HepG2 (cell line): ENCODE measurements at regions not wholly inside any gene's neighbourhood (a gene's known extent, or its start where the extent isn't known, plus 50 kb on each side); places are given as distances from the start of the nearest gene placed in this dataset.

Experiments used
- ATAC-seq: fragments of 200-7000 bp; cut with Tn5 transposase; 3 replicates; pipeline ENCODE4 v1.9.1; 2020; ENCODE audit warnings: mild to moderate bottlenecking, moderate library complexity
- BruUV-seq: library from RNA; stranded (reverse); fragments of 400-500 nt; replicated peaks from 2 replicates; lab custom pipeline; 2021; lab: Mats Ljungman, UMichigan
- CTCF ChIA-PET: fragments of 300-600 bp; formaldehyde crosslinking; extraction: SDS; loops from one replicate; lab custom pipeline; 2021; ENCODE audit warnings: low total read pairs, inconsistent platforms, low intra/inter-chr PET ratio; lab: Yijun Ruan, JAX
- POLR2A ChIA-PET: fragments of 350-600 bp; sonication (Branson Sonifier 250); formaldehyde crosslinking; loops from one replicate; lab custom pipeline; 2020; ENCODE audit warnings: antibody characterized with exemption, inconsistent platforms; lab: Yijun Ruan, JAX
- DNase-seq: peaks from one replicate; pipeline ENCODE4 v3.0.0-alpha.2; 2015; ENCODE audit warnings: low spot score
- FAIRE-seq: peaks from 3 replicates; lab custom pipeline; 2011; peaks lifted over from hg19 to GRCh38; lab: Jason Lieb, UNC
- H2AFZ ChIP-seq: one replicate; pipeline ENCODE4 v1.6.1; 2011; ENCODE audit warnings: low read length, inconsistent platforms
- H3K27ac ChIP-seq: fragments of 300-600 bp; 3 replicates; pipeline ENCODE4 v1.8.0; 2011; ENCODE audit warnings: mixed run types, mild to moderate bottlenecking, mixed read lengths, low read length, inconsistent platforms; ENCODE audit not compliant: insufficient read depth; ENCODE audit errors: extremely low read length
- H3K27me3 ChIP-seq, 2 experiments: fragments of 200-600 bp in 1 of 2; 2 replicates in 1 of 2; 3 replicates in 1 of 2; pipeline versions ENCODE4 v1.6.0 to v1.8.0; 2011; ENCODE audit warnings: low read length in 2 of 2, mild to moderate bottlenecking in 2 of 2, moderate library complexity in 2 of 2, inconsistent platforms in 1 of 2; ENCODE audit not compliant: insufficient read depth in 2 of 2, control insufficient read depth in 1 of 2
- H3K36me3 ChIP-seq, 2 experiments: fragments of 200-600 bp in 1 of 2; replicated peaks in 1 of 2; 2 replicates in 1 of 2; 3 replicates in 1 of 2; pipeline versions ENCODE4 v1.5.1 to v1.8.0; 2011; ENCODE audit warnings: low read length in 2 of 2, inconsistent platforms in 1 of 2; ENCODE audit not compliant: insufficient read depth in 2 of 2, control insufficient read depth in 1 of 2
- H3K4me1 ChIP-seq: 2 replicates; pipeline ENCODE4 v1.5.1; 2012; ENCODE audit warnings: low read length, inconsistent platforms; ENCODE audit not compliant: insufficient read depth
- H3K4me2 ChIP-seq: 2 replicates; pipeline ENCODE4 v1.6.0; 2011; ENCODE audit warnings: low read depth, low read length, inconsistent platforms
- H3K4me3 ChIP-seq, 3 experiments: fragments of 200-600 bp in 1 of 3; sonication (generic), shearing (Covaris generic) in 1 of 3; replicated peaks in 1 of 3; 2 replicates each; pipeline ENCODE4 v1.5.1; 2011 to 2016; ENCODE audit warnings: low read length in 3 of 3, inconsistent platforms in 2 of 3, low read depth in 2 of 3, mild to moderate bottlenecking in 2 of 3, control low read depth in 1 of 3, mixed read lengths in 1 of 3; ENCODE audit not compliant: insufficient read depth in 1 of 3
- H3K79me2 ChIP-seq: one replicate; pipeline ENCODE4 v1.6.1; 2011; ENCODE audit warnings: low read length, inconsistent platforms; ENCODE audit not compliant: insufficient read depth
- H3K9ac ChIP-seq: 2 replicates; pipeline ENCODE4 v1.6.0; 2011; ENCODE audit warnings: mild to moderate bottlenecking, low read depth, low read length, inconsistent platforms; ENCODE audit not compliant: insufficient read depth
- H3K9me3 ChIP-seq: 2 replicates; pipeline ENCODE4 v1.5.1; 2012; ENCODE audit warnings: mild to moderate bottlenecking, low read length
- H4K20me1 ChIP-seq: 2 replicates; pipeline ENCODE4 v1.6.0; 2011; ENCODE audit warnings: inconsistent platforms, mild to moderate bottlenecking, low read length, moderate library complexity; ENCODE audit not compliant: insufficient read depth
- FOSL1 ChIP-seq: sonication (generic); formaldehyde crosslinking; IDR thresholded peaks from 2 replicates; pipeline ENCODE4 v1.9.0; 2021; ENCODE audit warnings: missing genetic modification reagents, borderline replicate concordance
- HNRNPL ChIP-seq: fragments of 200-400 bp; formaldehyde crosslinking; IDR thresholded peaks from 2 replicates; pipeline ENCODE4 v1.6.1; 2017; ENCODE audit warnings: mild to moderate bottlenecking, low read depth, low read length
- MAFF ChIP-seq: IDR thresholded peaks from 2 replicates; pipeline ENCODE4 v1.6.1; 2011; ENCODE audit warnings: low read depth, low read length, improper control_type of control experiment
- STAT5B ChIP-seq: sonication (generic); formaldehyde crosslinking; IDR thresholded peaks from 2 replicates; pipeline ENCODE4 v1.4.0; 2020; ENCODE audit warnings: missing genetic modification reagents
- TCF7 ChIP-seq: sonication (generic); IDR thresholded peaks from 2 replicates; pipeline ENCODE4 v1.6.1; 2016; ENCODE audit warnings: antibody characterized with exemption, low read depth
- ZNF253 ChIP-seq: sonication (generic); formaldehyde crosslinking; IDR thresholded peaks from 2 replicates; pipeline ENCODE4 v1.8.0; 2022; ENCODE audit warnings: mild to moderate bottlenecking, missing genetic modification reagents, borderline replicate concordance
- ZNF317 ChIP-seq: sonication (generic); formaldehyde crosslinking; IDR thresholded peaks from 2 replicates; pipeline ENCODE4 v1.5.0; 2020; ENCODE audit warnings: mild to moderate bottlenecking, missing genetic modification reagents
- ZNF354B ChIP-seq: sonication (generic); formaldehyde crosslinking; IDR thresholded peaks from 2 replicates; pipeline ENCODE4 v1.8.0; 2022; ENCODE audit warnings: mild to moderate bottlenecking, missing genetic modification reagents
- ZNF660 ChIP-seq: sonication (generic); formaldehyde crosslinking; IDR thresholded peaks from 2 replicates; pipeline ENCODE4 v1.5.1; 2020; ENCODE audit warnings: mild to moderate bottlenecking, low read depth, missing genetic modification reagents, borderline replicate concordance
- WGBS: methylation state at CpG from one replicate; pipeline ENCODE4 v1.1.6; 2017; ENCODE audit warnings: low lambda C conversion rate; 5-methylcytosine and 5-hydroxymethylcytosine counted together
- in situ Hi-C: cut with HindIII; loops from 2 replicates; pipeline ENCODE4 v1.10.0; 2017; ENCODE audit warnings: low pct_unique_long_range_greater_than_20kb; ENCODE audit not compliant: extremely low pct_ligation_motif_present
- intact Hi-C: fragments of 100-400 bp; cut with micrococcal nuclease; formaldehyde crosslinking; loops from one replicate; pipeline ENCODE4 v1.10.0; 2022; ENCODE audit not compliant: unreplicated experiment
- TF ChIP-seq, protein P1 (sequence below): sonication (generic); formaldehyde crosslinking; IDR thresholded peaks from 2 replicates; pipeline ENCODE4 v1.5.0; 2020; ENCODE audit warnings: missing genetic modification reagents
- TF ChIP-seq, protein P2 (sequence below): sonication (generic); formaldehyde crosslinking; IDR thresholded peaks from 2 replicates; pipeline ENCODE4 v1.4.0; 2020; ENCODE audit warnings: missing genetic modification reagents, low read depth, mild to moderate bottlenecking, borderline replicate concordance

DNA sequence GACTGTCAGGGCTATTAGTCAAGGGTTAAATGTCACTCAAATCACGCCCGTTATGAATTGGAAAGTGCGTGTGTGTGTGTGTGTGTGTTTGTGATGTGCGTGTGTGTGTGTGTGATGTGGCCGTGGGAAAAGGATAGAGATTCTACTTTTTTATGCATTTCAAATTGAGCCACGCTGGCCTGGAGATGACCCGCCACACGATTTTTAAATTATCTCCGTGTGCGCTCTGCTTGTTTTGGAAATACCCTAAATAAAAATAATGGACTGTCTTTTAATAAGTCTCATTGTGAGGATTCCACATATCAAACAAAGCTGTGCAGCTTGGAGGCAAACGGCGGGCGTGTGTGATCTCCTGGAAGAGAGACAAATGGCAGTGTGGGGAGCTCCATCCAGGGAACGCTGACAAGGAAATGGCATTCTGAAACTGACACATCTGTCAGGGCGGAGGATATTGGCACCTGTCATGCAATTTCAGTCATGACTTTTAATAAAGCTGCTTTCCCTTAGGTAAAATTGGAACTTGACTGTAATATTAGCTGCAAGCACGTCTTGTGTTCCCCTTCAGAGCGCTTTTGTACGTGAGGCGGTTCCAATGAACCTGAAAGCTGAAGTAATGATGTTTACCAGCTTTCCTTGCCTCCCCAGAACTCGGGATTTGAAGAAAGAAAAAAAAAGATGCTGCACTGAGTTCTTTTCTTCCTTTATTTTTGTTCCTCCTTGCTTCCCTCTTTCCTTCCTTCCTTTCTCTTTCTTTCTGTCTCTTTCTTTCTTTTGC lies 381.8 kb upstream of the SMIM21 start:
- no peak overlapping the region for H3K27ac ChIP-seq
- peaks cover 0 to 11% of the 10 kb centered on the region in 2 experiments; a peak in 2 of 5 replicates for H3K27me3 ChIP-seq
- H3K4me1 ChIP-seq = no peaks in the 10 kb centered on the region
- intact Hi-C loops = no loop called here
- in situ Hi-C loops = no loop called here
- no peak for ATAC-seq
- no peaks in the 10 kb centered on the region for H3K36me3 ChIP-seq
- H2AFZ ChIP-seq = no peak overlapping the region
- no peak overlapping the region for H3K9ac ChIP-seq
- WGBS = 41% methylated on average over 20 of the region's 20 CpGs
- no peak overlapping the region for H3K4me2 ChIP-seq
- H3K9me3 ChIP-seq = no peaks in the 10 kb centered on the region
- BruUV-seq = no TSS peak
- TF ChIP-seq ZNF253 (CRISPR knock-in tag) = no peak
- TF ChIP-seq FOSL1 (CRISPR knock-in tag) = no peak
- TF ChIP-seq TCF7 = no peak
- no peak for TF ChIP-seq ZNF660 (CRISPR knock-in tag)
- no peak overlapping the region for H3K4me3 ChIP-seq
- H4K20me1 ChIP-seq = no peaks in the 10 kb centered on the region
- no peaks in the 10 kb centered on the region for H3K79me2 ChIP-seq
- ChIA-PET CTCF (no interaction called here), POLR2A (no interaction called here)
- no peak for FAIRE-seq
- no peak for DNase-seq

DNA sequence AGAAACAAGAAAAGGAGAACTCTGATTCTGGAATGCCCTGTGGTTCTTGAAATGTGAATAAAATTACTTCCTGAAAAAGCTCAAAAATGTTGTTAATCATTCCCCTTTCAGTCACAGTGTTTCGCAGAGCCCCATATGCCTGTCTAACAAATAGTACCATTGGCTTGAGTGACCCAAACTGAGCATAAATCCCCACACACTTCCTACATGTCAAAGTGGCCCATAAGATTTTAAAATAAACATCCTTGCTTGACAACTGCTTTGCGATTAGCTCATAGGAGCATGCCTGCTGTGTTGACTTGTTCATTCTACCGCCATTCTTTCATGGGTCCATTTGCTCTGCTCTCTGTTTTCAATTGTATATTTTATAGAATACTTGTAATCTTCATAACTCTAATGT lies 377.8 kb upstream of the SMIM21 start:
- H3K4me3 ChIP-seq = no peak overlapping the region
- 24% methylated on average over 3 of the region's 3 CpGs for WGBS
- CTCF ChIA-PET = no interaction called here
- H3K9me3 ChIP-seq = no peaks in the 10 kb centered on the region
- TF ChIP-seq ZNF317 (CRISPR knock-in tag) (no peak), ZNF354B (CRISPR knock-in tag) (no peak), HNRNPL (no peak), STAT5B (CRISPR knock-in tag) (no peak), MAFF (no peak)
- TF ChIP-seq, protein P1, sequence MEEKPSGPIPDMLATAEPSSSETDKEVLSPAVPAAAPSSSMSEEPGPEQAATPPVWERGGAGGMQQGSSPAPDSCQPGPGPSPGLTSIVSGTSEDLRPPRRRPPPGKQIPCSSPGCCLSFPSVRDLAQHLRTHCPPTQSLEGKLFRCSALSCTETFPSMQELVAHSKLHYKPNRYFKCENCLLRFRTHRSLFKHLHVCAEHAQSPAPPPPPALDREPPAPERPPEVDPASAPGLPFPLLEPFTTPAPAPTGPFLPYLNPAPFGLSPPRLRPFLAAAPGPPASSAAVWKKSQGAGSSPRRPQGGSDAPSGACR = no peak
- TF ChIP-seq, protein P2, sequence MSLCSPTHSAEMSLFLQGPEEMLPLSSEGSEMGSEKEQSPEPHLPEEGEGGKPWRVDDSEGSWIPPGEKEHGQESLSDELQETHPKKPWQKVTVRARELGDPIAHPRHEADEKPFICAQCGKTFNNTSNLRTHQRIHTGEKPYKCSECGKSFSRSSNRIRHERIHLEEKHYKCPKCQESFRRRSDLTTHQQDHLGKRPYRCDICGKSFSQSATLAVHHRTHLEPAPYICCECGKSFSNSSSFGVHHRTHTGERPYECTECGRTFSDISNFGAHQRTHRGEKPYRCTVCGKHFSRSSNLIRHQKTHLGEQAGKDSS = no peak
- TF ChIP-seq, all 625 proteins: peak for 0
- no peak for DNase-seq
- Histone ChIP-seq H3K79me2 (no peaks in the 10 kb centered on the region), H3K27ac (no peak overlapping the region), H3K9ac (no peak overlapping the region), H4K20me1 (no peaks in the 10 kb centered on the region), H3K4me1 (no peaks in the 10 kb centered on the region), H3K27me3 (peaks cover 0 to 11% of the 10 kb centered on the region in 2 experiments; a peak in 3 of 5 replicates), H3K36me3 (no peaks in the 10 kb centered on the region), H3K4me2 (no peak overlapping the region), H2AFZ (no peak overlapping the region)
- POLR2A ChIA-PET = no interaction called here
- ATAC-seq = no peak
- intact Hi-C loops = no loop called here
- no peak for FAIRE-seq
- no TSS peak for BruUV-seq
- in situ Hi-C loops = no loop called here
